ENCODE measurements at regions not wholly inside any gene's neighbourhood (a gene's known extent, or its start where the extent isn't known, plus 50 kb on each side); places are given as distances from the start of the nearest gene placed in this dataset.

DNA sequence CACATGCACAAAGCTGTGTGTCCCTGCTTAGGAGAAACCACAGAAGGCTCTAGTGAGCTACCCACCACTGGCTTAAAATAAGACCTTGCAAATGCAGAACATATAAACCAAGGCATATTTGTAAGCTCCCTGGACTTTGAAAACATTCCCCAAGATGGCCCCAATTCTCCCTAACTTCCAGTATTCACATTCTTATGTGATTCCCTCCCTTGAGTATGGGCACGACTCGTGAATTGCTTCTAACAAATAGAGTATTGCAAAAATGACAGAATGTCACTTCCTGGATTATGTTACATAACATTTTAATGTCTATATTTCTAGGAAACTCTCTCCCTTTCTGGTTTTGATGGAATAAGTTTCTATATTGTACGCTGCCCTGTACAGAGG is 131.8 kb upstream of the MCTP2 start:
- DNase-seq = no peak

DNA sequence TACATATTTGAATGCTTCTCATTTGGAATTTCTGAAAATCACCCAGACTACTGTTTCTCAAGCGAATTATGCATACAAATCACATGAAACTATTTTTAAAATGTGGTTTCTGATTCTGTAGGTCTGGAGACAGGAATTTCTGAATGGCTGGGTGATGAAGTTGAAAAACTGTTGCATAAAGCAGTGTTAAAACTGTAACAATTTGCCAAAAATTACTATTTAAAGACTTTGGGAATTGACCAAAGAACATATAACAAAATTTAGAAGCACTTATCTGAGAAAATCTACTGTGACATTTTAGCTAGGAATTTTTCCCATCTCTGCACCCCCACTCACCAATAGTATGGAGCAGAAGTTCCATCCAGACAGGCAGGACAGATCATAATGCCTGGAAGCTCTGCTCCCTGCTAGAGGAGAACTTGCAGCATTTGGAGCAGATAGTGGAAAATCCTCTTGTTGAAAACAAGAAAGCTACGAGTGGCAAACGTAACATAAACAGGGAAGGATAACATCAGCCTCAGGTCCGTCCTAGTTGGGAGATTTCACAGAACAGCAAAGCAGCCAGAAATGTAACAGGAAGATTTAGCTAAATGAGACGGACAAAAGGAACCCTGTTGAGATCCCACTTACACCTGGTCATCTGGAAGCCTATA is 132.3 kb upstream of the MCTP2 start:
- no peak for DNase-seq

DNA sequence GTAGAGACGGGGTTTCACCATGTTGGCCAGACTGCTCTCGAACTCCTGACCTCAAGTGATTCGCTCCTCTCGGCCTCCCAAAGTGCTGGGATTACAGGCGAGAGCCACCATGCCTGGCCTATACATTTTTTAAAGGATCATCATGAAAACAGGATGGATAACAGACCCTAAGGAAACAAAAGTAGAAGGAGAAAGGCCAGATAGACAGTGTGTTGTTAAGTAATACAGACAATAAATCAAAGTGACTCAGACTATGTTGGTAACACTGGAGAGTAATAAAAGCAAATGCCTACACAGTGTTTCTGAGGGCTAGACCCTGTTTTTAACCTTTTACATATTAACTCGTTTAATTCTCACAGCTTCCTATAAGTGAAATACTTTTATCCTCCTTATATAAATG is 133.8 kb upstream of the MCTP2 start:
- DNase-seq = no peak

DNA sequence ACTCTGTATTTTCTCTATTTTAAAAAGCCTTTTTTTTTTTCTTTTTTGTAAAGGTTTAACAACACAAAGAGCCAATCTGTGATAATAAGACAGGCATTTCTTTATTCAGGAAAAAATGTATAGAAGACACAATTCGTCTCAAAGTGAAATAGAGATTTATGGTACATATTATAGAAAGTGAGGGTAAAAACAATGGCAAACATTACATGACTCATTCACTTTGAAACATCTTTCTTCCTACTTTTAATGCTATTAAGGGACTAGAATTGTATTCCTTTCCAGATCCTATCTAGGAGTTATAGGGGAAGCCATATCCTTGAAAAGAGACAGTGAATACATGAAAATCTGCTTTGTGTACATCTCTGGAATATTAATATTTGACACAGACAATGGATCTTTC is 137.1 kb upstream of the MCTP2 start:
- DNase-seq = no peak

DNA sequence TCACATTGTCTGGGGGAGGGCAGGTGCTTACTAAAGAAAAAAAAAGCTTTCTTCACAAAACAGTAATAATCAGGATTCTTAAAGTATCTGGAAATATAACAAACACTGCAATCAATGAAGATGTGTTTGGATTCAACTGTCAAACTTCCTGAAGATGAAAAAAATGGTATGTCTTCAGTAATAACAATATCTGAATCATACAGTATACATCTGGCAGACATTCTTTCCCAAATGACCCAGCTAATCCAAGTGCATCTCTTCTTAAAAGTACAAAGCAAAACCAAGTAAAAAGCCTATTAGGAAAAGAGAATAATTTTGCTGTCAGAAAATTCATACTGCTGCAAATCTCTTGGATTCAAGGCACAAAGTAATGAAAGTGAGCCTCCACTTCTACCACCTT is 145.0 kb upstream of the MCTP2 start:
- DNase-seq = no peak

DNA sequence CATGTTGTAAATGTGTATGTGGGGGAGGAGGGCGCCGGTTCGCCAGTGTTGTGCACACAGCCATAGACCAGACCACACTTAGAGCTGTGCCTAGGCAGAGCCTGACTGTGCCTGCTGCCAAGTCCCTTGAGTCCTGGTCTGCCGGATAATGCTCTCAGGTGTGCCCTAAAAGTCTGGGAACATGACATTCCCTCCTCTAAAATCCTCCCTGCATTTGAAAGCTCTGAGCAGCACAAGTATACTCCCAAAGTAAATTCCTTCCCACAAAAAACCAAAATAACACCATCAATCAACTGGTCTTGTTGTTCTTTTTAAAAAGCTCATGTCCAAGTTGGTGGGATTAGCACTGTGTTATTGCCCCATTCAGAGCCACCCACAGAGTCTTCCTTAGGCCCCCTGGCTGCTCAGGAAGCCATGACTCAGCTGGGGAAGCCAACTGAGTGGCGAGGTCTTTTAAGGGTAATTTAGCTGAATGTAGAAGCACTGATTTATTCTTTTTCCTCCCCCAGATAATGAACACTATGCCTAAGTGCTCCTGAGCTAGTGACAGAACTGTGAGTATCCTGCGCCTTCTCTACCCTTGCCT is 147.8 kb upstream of the MCTP2 start:
- DNase-seq = no peak

DNA sequence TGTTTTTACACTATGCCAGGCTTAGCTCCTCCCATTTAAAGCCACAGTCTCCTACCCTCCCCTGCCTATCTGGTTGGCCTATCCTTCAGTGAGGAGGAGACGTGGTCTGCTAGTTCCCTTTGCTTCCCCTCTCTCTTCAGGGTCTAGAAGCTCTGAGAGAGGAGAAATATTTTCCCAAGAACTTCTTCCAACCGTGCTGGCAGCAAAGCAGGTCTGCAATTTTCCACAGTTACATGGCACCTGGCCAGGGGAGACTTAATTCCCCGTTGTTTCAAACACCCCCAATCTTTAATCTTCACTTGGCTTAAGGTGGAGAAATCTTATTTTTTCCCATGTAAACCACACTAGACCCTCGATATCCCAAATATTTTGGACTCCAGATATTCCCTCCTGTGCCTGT is 149.5 kb upstream of the MCTP2 start:
- no peak for DNase-seq

DNA sequence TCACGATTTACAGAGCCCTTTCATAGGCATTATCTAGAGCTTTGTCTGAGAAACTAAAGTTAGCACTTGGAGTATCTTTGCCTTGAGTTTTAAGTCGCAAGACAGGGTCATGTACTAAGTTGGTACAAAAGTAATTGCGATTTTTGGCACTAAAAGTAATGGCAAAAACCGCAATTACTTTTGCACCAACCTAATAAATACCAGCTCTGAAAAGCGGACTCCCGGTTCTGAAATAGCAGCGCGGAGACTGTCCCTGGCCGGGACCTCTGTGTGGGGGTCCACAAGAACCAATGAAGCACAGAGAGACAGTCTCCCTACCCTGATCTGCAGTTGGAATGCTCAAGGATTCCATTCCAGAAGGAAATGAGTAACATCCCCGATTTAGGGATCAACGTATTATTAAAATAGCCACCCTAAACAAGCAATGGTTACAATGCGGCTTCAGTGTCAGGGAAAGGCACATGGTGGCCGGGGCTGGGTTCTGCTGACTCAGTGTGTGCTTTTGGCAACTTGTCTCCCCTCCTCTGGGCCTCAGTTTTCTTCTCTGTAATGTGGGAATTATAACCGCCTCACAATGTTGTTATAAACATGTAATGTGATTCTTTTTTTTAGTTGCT is 150.3 kb upstream of the MCTP2 start:
- no peak for DNase-seq

DNA sequence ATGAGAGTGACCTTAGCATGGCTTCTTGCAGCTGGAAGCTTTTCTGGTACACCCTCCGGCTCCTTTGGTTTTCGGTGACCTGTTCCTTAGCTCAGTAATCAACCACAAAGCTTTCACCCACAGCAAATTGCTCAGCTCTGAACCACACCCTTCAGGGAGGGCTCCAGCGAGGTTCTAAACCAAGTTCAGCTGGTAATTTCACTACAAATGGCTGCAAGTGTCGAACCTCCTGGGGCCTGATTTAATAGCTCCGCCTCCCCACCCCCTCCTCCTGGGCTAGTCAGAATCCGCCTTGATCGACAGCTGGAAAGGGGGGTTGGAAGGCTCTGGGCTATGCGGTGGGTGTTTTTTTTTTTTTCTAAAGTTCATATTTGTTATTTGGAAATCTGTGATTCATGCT is 150.9 kb upstream of the MCTP2 start:
- DNase-seq = no peak

DNA sequence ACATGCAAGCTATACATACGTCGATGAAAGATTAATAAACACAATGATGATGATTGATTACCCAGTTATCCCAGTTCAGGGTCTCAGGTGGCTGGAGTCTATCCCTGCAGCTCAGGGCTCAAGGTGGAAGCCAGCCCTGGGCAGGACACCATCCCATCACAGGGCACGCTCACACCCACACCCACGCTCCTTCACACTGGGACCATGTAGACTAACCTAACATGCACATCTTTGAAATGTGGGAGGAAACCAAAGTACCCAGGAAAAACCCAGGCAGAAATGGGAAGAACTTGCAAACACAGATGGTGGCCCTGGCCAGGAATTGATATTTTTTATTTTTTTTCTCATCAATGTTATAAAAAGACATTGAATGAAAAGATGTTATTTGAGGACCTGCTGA is 151.4 kb upstream of the MCTP2 start:
- DNase-seq = no peak

DNA sequence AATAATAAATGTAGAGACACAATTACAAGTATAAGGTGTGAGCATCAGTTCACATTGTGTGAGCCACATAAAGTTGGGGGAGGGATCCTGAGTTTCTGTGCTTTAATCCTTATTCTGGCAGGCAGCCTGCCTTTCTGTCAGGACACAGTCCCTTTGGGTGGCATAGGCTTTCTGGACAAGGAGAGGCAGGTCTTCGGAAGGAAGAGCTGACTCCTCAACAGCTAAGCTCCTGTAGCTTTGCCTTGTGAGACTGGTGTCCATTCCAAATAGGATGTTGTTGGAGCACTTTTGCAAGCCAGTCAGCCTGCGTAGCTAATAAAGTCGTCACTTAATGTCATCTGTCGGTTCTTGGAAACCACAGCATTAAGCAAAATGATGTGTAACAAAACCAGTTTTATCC is 151.9 kb upstream of the MCTP2 start:
- no peak for DNase-seq

DNA sequence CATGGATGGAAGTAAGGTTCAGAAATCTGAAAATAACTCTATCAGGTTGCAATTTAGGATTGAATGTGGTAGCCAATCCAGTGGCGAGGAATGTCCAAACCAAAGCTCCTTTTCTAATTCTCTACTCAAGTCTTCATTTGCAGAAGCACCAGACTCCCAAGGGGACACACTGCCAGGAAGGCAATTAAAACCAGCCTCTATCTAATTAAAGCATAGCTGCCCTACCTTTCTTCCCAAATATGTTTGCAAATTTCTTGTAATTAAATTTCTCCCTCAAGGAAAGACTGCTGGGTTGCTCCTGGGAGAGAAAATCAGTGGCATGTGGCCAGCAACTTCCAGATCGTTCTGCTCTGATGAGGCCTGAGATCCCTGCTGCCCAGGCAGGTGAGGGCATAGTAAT is 153.4 kb upstream of the MCTP2 start:
- DNase-seq = no peak

DNA sequence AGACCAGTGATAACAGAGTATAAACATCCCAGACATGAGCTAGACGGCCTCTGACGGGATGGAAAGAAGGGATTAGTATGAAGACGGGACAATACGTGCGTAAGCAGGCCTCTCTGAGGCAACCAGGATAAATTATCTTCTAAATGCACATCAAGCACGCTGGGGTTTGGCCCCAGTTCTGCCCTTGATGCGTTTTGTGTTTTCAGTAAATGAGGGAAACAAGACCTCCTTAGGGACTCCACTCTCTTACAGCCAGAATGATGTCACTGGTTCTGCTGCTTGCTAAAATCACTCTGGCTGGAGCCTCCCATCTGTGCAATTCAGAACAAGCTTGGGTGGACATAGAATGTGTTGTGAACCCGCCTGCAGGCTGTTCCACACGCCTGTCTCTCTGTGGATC is 156.0 kb upstream of the MCTP2 start:
- DNase-seq = no peak

DNA sequence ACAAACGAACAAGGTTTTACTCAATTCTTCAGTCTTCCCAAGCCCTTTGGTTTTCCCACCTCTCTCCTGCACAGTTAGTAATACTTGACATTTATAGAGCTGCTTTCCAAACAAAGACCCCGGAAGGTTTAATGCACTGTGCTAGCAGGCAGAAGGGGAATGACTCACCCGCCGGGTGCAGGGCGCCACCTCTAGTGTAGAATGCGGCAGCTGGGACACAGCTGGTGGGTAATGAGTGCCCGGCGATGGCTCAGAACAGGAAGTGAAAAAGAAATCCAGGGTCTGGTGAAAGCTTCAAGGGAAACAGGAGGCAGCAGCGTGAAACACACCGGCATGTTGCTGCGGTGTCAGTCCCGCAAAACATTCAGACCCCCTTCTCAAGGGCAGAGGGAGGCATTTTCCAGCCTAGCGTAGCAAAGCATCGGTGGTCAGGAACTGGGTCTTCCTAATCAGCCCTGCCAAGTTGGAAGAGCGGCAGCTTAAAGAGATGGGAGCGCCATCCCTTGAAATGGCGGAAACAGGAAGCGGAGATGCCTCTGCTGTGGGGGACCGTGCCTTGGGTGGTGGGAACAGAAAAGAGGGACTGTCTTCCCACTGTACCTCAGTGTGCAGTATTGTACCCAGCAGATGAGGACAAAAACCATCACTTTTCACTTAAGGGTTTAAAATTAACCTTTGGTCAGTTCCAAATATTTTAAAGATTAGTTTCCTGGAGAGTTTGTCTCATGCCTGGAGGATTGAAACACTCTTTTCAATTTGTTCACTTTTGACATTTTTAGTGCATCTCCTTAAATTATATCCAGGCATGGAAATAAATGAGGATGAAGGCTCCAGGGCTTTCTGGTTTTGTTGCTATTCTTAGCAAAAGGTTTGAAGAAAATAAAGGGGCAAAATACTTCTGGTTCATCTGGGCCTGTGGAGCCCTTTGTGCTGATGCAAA is 160.7 kb upstream of the MCTP2 start:
- no peak for DNase-seq

DNA sequence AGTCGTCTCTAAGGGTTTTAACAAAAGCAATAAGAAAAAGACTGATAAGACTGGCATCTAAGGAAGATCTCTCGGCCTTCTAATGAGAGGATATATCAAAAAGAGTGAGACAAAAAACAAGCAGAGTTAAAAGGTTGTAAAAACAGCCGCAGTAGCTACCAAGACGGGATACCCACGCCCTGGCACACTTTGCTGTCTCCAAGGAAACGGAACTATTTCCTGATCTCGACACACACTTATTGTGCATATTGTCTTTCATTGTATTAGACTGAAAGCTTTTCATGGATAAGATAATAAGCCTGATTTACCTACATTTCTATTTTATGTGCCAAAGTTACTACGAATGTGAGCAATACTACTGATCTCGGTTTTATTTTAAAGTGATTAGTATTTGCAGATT is 161.5 kb upstream of the MCTP2 start:
- no peak for DNase-seq

DNA sequence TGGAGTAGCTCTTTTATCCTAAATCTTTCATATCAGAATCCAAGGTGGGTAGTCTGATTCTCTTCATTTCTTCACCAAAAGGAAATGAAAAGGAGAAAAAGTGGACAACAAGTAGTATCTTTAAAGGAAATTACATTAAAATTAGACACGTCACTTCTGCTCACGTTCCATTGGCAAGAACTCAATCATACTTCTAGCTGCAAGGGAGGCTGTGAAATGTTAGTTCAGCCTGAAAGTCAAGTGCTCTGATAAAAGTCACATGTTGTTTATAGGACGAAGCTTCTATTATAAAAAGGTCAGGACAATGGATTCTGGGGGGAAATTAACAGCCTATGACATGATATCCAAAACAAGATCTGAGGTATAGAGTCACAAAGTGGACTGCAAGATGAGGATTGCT is 164.6 kb upstream of the MCTP2 start:
- DNase-seq = no peak

DNA sequence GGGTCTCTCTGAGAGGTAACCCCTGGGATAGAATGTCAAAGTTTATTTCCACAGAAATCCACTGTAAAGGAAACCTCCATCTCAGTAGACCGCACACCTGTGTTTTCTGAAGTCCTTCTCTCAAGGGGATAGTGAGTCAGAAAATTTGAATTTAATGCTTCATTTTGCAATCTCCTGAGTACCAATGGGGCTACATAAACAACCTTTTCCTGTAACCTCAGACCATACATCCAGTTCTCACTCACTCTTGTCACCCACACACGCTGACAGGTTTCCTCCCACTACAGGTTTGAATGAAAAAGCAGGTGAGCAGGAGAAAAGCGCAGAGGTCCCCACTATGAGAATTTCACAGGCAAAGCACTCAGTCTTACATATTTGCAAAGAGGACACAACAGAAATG is 165.3 kb upstream of the MCTP2 start:
- no peak for DNase-seq

DNA sequence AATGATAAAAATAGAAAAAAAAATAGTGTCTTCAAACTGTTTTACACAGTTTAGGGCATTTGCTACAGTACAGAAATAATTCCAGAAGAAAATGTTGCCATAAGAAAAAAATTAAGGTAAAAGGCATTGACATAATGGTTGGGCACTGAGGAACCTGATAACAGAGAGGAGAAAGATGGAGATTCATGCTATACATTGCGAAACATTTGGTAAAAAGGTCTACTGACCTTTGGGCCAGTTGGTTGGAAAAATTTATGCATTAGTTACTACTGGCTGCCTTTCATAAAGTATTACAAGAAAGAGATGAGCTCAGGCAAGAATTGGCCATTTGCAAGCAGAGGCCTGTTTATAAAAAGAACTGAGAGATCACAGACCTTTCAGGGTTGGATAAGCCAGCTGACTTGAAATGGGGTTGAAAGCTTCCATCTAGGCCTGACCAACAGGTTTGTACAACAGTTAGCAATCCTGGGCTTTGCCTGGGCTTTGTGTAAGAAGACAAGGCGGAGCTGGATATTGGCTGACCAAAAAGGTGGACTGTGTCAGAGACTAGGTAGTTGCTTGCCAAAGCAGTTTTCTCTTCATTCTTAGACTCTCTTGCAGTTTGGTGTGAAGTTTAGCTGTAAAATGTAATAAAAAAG is 166.6 kb upstream of the MCTP2 start:
- no peak for DNase-seq

DNA sequence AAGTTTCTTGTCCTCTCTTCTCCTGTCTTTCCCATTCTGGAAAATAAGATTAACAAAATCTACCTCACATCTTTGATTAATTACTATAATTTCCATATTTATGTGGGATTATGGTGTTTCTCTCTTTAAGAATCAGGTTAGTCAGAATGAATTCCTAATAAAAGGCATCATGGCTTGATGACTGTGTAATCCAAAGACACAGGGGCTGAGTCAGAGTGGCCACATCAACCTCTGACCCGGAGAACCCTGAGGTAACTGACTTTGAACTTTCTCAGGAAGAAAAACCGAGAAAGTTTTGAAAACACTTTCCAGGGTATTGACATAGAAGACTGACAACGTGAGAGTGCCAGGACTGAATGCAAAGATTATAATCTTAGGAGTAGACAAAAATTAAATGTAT is 170.3 kb upstream of the MCTP2 start:
- no peak for DNase-seq

DNA sequence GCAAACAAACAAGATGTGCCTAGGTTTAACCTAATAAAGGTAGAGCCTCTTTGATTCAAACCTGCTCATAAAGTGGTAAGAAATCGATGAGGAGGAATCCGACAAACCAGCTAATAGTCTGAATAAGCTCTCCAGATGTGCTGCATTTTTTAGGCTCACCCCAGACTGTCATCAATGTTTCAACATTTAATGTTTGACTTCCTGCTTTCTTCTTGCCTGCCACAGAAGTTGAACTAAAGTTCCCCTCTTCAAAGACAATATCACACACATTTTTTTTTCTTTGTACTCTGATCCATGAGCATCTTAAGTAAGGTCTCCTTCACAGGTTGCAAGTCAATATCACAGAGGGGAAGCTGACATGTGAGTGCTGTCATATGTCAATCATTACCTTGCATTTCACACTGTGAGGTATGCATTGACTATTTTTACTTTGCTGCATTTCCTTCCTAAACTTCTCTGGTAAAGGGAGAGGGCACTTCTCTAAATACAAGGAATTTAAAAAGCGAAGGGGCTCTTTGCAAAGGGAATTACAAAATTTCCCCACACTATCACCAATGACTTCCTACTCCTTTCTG is 172.3 kb upstream of the MCTP2 start:
- DNase-seq = no peak

DNA sequence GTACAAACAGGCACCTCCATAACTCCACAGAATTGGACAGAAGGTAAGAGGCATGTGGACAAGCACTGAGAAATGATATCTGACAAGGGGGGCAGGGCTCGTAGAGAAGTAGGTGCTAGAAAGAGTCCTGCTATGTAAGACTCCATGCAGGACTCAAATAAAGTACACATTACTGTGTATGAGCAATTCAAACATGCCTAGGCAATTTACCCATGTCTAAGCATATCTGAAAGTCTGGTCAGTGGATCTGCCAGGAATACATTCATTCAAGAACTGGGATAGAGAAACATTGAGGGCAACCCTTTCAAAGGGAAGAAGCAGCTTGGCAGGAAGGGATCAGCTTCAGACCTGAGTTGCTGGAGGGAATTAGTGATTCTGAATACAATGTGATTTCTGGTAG is 174.1 kb upstream of the MCTP2 start:
- DNase-seq = no peak

DNA sequence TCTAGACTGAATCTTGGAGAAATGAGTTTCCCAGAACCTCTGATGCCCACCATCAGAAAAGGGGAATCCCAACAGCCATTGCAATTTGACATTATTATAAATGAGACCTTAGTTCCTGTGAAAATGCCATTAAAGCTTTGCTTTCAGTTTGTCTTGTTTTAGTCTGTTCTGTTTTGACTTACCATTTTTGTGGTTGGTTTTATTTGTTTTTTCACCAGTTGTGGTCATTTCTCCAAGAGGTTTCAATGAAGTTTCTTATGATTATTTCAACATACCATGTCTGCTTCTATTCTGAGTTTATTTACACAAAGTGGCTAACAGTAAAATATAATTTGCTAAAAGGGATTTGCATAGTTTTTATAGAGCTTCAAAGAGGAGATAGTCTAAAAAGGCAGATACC is 175.0 kb upstream of the MCTP2 start:
- no peak for DNase-seq

DNA sequence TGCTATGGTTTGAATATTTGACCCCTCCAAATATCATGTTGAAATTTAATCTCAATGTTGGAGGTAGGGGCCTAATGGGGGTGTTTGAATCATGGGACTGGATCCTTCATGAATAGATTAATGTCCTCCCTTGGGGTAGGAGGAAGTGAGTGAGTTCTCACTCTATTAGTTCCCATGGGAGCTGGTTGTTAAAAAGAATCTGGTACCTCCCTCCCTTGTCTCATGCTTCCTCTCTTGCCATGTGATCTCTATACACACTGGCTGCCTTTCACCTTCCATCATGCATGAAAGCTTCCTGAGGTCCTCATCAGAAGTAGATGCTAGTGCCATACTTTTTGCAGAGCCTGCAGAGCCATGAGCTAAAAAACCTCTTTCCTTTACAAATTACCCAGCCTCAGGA is 177.7 kb upstream of the MCTP2 start:
- DNase-seq = no peak

Data from 8988T (cell line).